ENCODE measurements at regions not wholly inside any gene's neighbourhood (a gene's known extent, or its start where the extent isn't known, plus 50 kb on each side); places are given as distances from the start of the nearest gene placed in this dataset.

DNA sequence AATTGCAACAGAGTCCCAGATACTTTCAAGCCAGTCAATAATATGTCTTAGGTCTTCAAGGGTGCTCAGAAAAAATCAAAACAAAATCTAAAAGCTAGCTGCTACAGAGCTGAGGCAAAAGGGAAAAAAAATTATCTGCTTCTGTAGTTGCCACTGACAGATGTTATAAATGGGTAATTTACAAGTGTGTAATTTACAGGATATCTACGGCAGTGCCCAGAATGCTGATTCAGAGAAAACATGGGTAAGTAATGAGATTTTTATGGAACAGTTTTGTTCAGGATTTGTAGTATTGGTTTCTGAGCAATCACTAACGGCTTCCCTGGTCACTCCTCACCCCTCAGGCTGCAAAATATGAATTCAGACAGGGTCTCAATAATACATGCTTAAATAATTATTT, 234.1 kb downstream of the GALC start:
- TF ChIP-seq, protein P1, sequence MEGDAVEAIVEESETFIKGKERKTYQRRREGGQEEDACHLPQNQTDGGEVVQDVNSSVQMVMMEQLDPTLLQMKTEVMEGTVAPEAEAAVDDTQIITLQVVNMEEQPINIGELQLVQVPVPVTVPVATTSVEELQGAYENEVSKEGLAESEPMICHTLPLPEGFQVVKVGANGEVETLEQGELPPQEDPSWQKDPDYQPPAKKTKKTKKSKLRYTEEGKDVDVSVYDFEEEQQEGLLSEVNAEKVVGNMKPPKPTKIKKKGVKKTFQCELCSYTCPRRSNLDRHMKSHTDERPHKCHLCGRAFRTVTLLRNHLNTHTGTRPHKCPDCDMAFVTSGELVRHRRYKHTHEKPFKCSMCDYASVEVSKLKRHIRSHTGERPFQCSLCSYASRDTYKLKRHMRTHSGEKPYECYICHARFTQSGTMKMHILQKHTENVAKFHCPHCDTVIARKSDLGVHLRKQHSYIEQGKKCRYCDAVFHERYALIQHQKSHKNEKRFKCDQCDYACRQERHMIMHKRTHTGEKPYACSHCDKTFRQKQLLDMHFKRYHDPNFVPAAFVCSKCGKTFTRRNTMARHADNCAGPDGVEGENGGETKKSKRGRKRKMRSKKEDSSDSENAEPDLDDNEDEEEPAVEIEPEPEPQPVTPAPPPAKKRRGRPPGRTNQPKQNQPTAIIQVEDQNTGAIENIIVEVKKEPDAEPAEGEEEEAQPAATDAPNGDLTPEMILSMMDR (conservative IDR thresholded peaks at IDR 0.05; ENCODE audit: low read depth in 2 of 2), result no peak
- TF ChIP-seq, protein P2, sequence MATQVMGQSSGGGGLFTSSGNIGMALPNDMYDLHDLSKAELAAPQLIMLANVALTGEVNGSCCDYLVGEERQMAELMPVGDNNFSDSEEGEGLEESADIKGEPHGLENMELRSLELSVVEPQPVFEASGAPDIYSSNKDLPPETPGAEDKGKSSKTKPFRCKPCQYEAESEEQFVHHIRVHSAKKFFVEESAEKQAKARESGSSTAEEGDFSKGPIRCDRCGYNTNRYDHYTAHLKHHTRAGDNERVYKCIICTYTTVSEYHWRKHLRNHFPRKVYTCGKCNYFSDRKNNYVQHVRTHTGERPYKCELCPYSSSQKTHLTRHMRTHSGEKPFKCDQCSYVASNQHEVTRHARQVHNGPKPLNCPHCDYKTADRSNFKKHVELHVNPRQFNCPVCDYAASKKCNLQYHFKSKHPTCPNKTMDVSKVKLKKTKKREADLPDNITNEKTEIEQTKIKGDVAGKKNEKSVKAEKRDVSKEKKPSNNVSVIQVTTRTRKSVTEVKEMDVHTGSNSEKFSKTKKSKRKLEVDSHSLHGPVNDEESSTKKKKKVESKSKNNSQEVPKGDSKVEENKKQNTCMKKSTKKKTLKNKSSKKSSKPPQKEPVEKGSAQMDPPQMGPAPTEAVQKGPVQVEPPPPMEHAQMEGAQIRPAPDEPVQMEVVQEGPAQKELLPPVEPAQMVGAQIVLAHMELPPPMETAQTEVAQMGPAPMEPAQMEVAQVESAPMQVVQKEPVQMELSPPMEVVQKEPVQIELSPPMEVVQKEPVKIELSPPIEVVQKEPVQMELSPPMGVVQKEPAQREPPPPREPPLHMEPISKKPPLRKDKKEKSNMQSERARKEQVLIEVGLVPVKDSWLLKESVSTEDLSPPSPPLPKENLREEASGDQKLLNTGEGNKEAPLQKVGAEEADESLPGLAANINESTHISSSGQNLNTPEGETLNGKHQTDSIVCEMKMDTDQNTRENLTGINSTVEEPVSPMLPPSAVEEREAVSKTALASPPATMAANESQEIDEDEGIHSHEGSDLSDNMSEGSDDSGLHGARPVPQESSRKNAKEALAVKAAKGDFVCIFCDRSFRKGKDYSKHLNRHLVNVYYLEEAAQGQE (IDR thresholded peaks at IDR 0.05; ENCODE audit: unreplicated experiment), result no peak
- TF ChIP-seq EZH2phosphoT487 (IDR thresholded peaks at IDR 0.05; ENCODE audit: unreplicated experiment) (no peak), POLR2AphosphoS5 (IDR thresholded peaks at IDR 0.05; ENCODE audit: low read depth) (no peak), JUNB (IDR thresholded peaks at IDR 0.05; ENCODE audit: unreplicated experiment) (no peak), EZH2 (IDR thresholded peaks at IDR 0.05; ENCODE audit: low read depth, unreplicated experiment) (no peak), ZNF331 (CRISPR knock-in tag; IDR thresholded peaks at IDR 0.05; ENCODE audit: low read depth) (no peak), NANOG (IDR thresholded peaks at IDR 0.05; ENCODE audit: borderline replicate concordance) (no peak), CREB1 (CRISPR knock-in tag; IDR thresholded peaks at IDR 0.05; ENCODE audit: low read depth) (no peak)
- TF ChIP-seq, protein P3, sequence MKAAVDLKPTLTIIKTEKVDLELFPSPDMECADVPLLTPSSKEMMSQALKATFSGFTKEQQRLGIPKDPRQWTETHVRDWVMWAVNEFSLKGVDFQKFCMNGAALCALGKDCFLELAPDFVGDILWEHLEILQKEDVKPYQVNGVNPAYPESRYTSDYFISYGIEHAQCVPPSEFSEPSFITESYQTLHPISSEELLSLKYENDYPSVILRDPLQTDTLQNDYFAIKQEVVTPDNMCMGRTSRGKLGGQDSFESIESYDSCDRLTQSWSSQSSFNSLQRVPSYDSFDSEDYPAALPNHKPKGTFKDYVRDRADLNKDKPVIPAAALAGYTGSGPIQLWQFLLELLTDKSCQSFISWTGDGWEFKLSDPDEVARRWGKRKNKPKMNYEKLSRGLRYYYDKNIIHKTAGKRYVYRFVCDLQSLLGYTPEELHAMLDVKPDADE (IDR thresholded peaks at IDR 0.05), result no peak

Data from GM23338 (cell line).